ENCODE measurements at regions not wholly inside any gene's neighbourhood (a gene's known extent, or its start where the extent isn't known, plus 50 kb on each side); places are given as distances from the start of the nearest gene placed in this dataset.
"Not testable (repeated sequence)": the region's sequence is repeated elsewhere in the genome, so short reads cannot be mapped to it uniquely, and the experiment has no call there.

DNA sequence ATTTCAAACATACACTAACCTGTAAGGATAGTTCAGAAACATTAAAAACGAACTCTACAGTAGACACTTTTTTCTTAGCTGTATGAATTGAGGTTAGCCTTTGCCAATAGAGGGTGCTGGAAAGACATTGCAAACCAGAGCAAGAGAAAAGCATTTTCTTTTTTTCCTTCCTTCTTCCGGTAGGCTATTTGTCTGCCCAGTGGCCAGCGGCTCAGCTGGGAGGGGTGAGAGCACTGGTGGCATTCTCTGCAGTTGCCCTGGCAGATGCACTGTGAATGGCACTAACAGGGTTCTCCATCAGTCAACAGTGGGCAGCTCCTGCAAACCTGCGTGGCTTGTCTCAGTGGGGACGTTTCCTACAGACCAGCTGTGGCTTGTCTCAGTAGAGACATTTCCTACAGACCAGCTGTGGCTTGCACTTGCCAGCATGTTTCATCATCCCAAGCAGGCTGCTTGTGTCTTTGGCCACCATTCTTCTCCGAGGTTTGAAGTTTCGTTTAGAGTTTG lies 984.5 kb upstream of the CDH18 start:
- Histone ChIP-seq H3K4me3 (ENCODE audit: low read depth in 1 of 5, low read length in 5 of 5) (peak overlapping the region; percentile 44 to 79 (median 59)), H3K9ac (ENCODE audit: low read length in 5 of 5) (peak overlapping the region in 2 of 5 donors; percentile 8 to 9), H3K27me3 (ENCODE audit: control insufficient read depth in 5 of 5, insufficient read depth in 4 of 5, low read length in 5 of 5) (no peaks in the 10 kb centered on the region), H3K4me1 (ENCODE audit: control insufficient read depth in 5 of 5, insufficient read depth in 5 of 5, low read length in 5 of 5) (peaks cover 0 to 3% (median 0%) of the 10 kb centered on the region in 5 donors), H3K36me3 (ENCODE audit: control insufficient read depth in 5 of 5, insufficient read depth in 5 of 5, low read length in 5 of 5) (no peaks in the 10 kb centered on the region), H3K9me3 (ENCODE audit: control insufficient read depth in 5 of 5, low read length in 5 of 5) (no peaks in the 10 kb centered on the region), H3K27ac (ENCODE audit: low read depth, low read length) (no peak overlapping the region)

DNA sequence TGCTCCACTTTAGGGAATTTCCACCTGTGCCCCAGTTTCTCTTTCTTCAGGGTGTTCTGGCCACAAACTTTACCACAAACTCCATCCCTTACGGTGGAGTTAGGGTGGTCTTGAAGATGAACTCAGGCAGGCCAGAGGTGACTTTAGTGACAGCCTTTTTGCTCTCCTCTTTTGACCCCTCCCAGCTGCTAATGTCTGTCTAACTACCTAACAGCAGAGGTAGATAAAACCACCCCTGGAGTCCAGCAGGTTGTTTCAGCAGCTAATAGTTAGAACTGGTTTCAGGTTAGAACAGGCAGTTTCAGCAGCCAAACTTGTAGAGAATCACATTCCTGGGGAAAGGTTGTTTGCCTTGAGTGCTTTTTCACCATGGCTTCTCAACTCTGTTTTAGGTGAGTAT lies 971.3 kb upstream of the CDH18 start:
- no peaks in the 10 kb centered on the region for H3K27me3 ChIP-seq (ENCODE audit: control insufficient read depth in 5 of 5, insufficient read depth in 4 of 5, low read length in 5 of 5)
- no peak overlapping the region for H3K9ac ChIP-seq (ENCODE audit: low read length in 5 of 5)
- no peak overlapping the region for H3K27ac ChIP-seq (ENCODE audit: low read depth, low read length)
- H3K4me3 ChIP-seq (ENCODE audit: low read depth in 1 of 5, low read length in 5 of 5): no peak overlapping the region
- H3K4me1 ChIP-seq (ENCODE audit: control insufficient read depth in 5 of 5, insufficient read depth in 5 of 5, low read length in 5 of 5): no peaks in the 10 kb centered on the region
- H3K36me3 ChIP-seq (ENCODE audit: control insufficient read depth in 5 of 5, insufficient read depth in 5 of 5, low read length in 5 of 5): no peaks in the 10 kb centered on the region
- H3K9me3 ChIP-seq (ENCODE audit: control insufficient read depth in 5 of 5, low read length in 5 of 5): peaks cover 0 to 3% (median 0%) of the 10 kb centered on the region in 5 donors

DNA sequence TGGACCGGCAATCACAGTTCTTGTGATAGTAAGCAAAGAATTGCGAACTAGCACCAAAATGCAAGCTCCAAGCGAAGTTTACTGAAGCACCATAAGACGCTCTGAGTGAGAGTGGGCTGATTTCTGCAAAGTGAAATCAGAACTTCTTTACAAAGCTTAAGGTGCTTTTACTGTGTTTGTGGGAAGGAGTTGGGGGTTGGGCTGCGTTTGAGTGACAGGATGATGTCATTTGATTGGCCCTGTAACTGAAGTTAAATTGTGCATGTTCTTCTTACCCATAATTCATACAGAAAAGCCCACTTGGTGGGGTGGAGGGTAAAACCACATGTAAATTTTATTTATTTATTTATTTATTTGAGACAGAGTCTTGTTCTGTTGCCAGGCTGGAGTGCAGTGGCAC lies 970.6 kb upstream of the CDH18 start:
- H3K4me1 ChIP-seq (ENCODE audit: control insufficient read depth in 5 of 5, insufficient read depth in 5 of 5, low read length in 5 of 5): no peaks in the 10 kb centered on the region
- H3K9me3 ChIP-seq (ENCODE audit: control insufficient read depth in 5 of 5, low read length in 5 of 5): peaks cover 0 to 3% (median 0%) of the 10 kb centered on the region in 5 donors
- no peak overlapping the region for H3K27ac ChIP-seq (ENCODE audit: low read depth, low read length)
- H3K9ac ChIP-seq (ENCODE audit: low read length in 5 of 5): no peak overlapping the region
- no peaks in the 10 kb centered on the region for H3K36me3 ChIP-seq (ENCODE audit: control insufficient read depth in 5 of 5, insufficient read depth in 5 of 5, low read length in 5 of 5)
- no peaks in the 10 kb centered on the region for H3K27me3 ChIP-seq (ENCODE audit: control insufficient read depth in 5 of 5, insufficient read depth in 4 of 5, low read length in 5 of 5)
- no peak overlapping the region for H3K4me3 ChIP-seq (ENCODE audit: low read depth in 1 of 5, low read length in 5 of 5)

DNA sequence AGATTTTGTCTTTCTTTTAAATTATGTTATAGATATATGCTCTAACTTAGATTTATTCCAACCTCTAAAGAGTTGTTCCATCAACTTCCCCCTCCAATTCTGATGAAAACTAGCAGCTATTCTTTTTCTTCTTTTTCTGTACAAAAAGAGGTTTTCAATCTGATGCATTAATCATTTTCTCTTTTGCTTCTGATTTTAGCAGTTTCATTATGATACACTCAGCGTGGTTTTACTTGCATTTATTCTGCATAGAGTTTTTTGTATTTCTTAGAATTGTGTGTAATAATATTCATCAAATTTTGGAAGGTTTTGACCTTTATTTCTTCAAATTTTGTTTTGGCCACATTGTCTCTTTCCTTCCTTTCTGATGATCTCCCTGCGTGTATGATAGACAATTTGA lies 968.1 kb upstream of the CDH18 start:
- Histone ChIP-seq H3K27ac (ENCODE audit: low read depth, low read length) (no peak overlapping the region), H3K4me1 (ENCODE audit: control insufficient read depth in 5 of 5, insufficient read depth in 5 of 5, low read length in 5 of 5) (no peaks in the 10 kb centered on the region), H3K9ac (ENCODE audit: low read length in 5 of 5) (no peak overlapping the region), H3K9me3 (ENCODE audit: control insufficient read depth in 5 of 5, low read length in 5 of 5) (peaks cover 0 to 3% (median 0%) of the 10 kb centered on the region in 5 donors), H3K27me3 (ENCODE audit: control insufficient read depth in 5 of 5, insufficient read depth in 4 of 5, low read length in 5 of 5) (no peaks in the 10 kb centered on the region), H3K36me3 (ENCODE audit: control insufficient read depth in 5 of 5, insufficient read depth in 5 of 5, low read length in 5 of 5) (no peaks in the 10 kb centered on the region), H3K4me3 (ENCODE audit: low read depth in 1 of 5, low read length in 5 of 5) (no peak overlapping the region)

DNA sequence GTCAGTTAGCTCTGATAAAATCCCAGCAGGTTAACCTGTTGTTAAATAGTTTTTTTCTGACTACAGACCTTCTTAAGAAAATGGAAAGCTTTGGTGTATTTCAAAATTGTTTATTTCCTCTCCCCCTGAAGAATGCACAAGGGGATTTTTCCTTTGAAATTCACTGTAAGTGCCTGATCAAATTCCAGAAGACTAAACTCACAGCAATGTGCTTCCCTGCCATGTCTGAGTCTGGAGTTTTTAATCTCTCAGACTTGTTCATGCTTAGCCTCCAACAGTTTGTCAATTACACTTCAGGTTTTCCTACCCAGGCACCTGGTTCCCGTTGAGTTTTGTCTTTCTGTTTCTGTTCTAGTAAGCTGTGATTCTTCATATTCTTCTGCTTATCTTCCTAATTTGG lies 961.6 kb upstream of the CDH18 start:
- Histone ChIP-seq H3K27me3 (ENCODE audit: control insufficient read depth in 5 of 5, insufficient read depth in 4 of 5, low read length in 5 of 5) (no peaks in the 10 kb centered on the region), H3K9me3 (ENCODE audit: control insufficient read depth in 5 of 5, low read length in 5 of 5) (peaks cover 0 to 8% (median 0%) of the 10 kb centered on the region in 5 donors), H3K27ac (ENCODE audit: low read depth, low read length) (no peak overlapping the region), H3K9ac (ENCODE audit: low read length in 5 of 5) (no peak overlapping the region), H3K4me3 (ENCODE audit: low read depth in 1 of 5, low read length in 5 of 5) (no peak overlapping the region), H3K4me1 (ENCODE audit: control insufficient read depth in 5 of 5, insufficient read depth in 5 of 5, low read length in 5 of 5) (no peaks in the 10 kb centered on the region), H3K36me3 (ENCODE audit: control insufficient read depth in 5 of 5, insufficient read depth in 5 of 5, low read length in 5 of 5) (no peaks in the 10 kb centered on the region)

GRCh38 chr5:20943183-20943971 lies 955.4 kb upstream of the CDH18 start:
- not testable (repeated sequence) for H3K9me3 ChIP-seq (ENCODE audit: control insufficient read depth in 5 of 5, low read length in 5 of 5); H3K4me3 ChIP-seq (ENCODE audit: low read depth in 1 of 5, low read length in 5 of 5); H3K27me3 ChIP-seq (ENCODE audit: control insufficient read depth in 5 of 5, insufficient read depth in 4 of 5, low read length in 5 of 5); H3K36me3 ChIP-seq (ENCODE audit: control insufficient read depth in 5 of 5, insufficient read depth in 5 of 5, low read length in 5 of 5); H3K27ac ChIP-seq (ENCODE audit: low read depth, low read length); H3K4me1 ChIP-seq (ENCODE audit: control insufficient read depth in 5 of 5, insufficient read depth in 5 of 5, low read length in 5 of 5); H3K9ac ChIP-seq (ENCODE audit: low read length in 5 of 5)

DNA sequence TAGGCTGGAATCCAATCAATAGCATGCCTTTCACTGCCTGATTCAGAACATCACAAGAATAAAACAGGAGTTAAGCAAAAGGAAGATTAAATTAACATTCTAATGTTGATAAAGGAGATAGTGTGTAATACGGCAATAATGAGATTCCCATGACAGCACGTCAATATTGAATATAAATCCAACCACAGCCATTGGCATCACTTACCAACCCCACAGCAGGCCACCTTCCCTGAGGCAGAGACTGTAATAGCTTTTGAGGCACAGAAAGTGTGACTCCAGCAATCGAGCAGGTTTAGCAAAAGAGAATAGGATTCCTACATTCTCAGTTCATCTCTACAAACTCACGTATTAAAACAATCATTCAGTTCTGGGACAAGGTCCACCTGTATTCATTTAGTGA lies 954.6 kb upstream of the CDH18 start:
- not testable (repeated sequence) for H3K36me3 ChIP-seq (ENCODE audit: control insufficient read depth in 5 of 5, insufficient read depth in 5 of 5, low read length in 5 of 5); H3K4me3 ChIP-seq (ENCODE audit: low read depth in 1 of 5, low read length in 5 of 5); H3K9me3 ChIP-seq (ENCODE audit: control insufficient read depth in 5 of 5, low read length in 5 of 5); H3K27ac ChIP-seq (ENCODE audit: low read depth, low read length); H3K27me3 ChIP-seq (ENCODE audit: control insufficient read depth in 5 of 5, insufficient read depth in 4 of 5, low read length in 5 of 5); H3K9ac ChIP-seq (ENCODE audit: low read length in 5 of 5); H3K4me1 ChIP-seq (ENCODE audit: control insufficient read depth in 5 of 5, insufficient read depth in 5 of 5, low read length in 5 of 5)

GRCh38 chr5:20940786-20941185 lies 952.8 kb upstream of the CDH18 start:
- not testable (repeated sequence) for H3K4me3 ChIP-seq (ENCODE audit: low read depth in 1 of 5, low read length in 5 of 5); H3K4me1 ChIP-seq (ENCODE audit: control insufficient read depth in 5 of 5, insufficient read depth in 5 of 5, low read length in 5 of 5); H3K9ac ChIP-seq (ENCODE audit: low read length in 5 of 5); H3K27ac ChIP-seq (ENCODE audit: low read depth, low read length); H3K27me3 ChIP-seq (ENCODE audit: control insufficient read depth in 5 of 5, insufficient read depth in 4 of 5, low read length in 5 of 5); H3K36me3 ChIP-seq (ENCODE audit: control insufficient read depth in 5 of 5, insufficient read depth in 5 of 5, low read length in 5 of 5); H3K9me3 ChIP-seq (ENCODE audit: control insufficient read depth in 5 of 5, low read length in 5 of 5)

GRCh38 chr5:20890936-20891335 lies 902.9 kb upstream of the CDH18 start:
- H3K27ac ChIP-seq (ENCODE audit: low read depth, low read length); H3K27me3 ChIP-seq (ENCODE audit: control insufficient read depth in 5 of 5, insufficient read depth in 4 of 5, low read length in 5 of 5); H3K9ac ChIP-seq (ENCODE audit: low read length in 5 of 5); H3K36me3 ChIP-seq (ENCODE audit: control insufficient read depth in 5 of 5, insufficient read depth in 5 of 5, low read length in 5 of 5); H3K9me3 ChIP-seq (ENCODE audit: control insufficient read depth in 5 of 5, low read length in 5 of 5); H3K4me1 ChIP-seq (ENCODE audit: control insufficient read depth in 5 of 5, insufficient read depth in 5 of 5, low read length in 5 of 5); H3K4me3 ChIP-seq (ENCODE audit: low read depth in 1 of 5, low read length in 5 of 5): not testable (repeated sequence)

DNA sequence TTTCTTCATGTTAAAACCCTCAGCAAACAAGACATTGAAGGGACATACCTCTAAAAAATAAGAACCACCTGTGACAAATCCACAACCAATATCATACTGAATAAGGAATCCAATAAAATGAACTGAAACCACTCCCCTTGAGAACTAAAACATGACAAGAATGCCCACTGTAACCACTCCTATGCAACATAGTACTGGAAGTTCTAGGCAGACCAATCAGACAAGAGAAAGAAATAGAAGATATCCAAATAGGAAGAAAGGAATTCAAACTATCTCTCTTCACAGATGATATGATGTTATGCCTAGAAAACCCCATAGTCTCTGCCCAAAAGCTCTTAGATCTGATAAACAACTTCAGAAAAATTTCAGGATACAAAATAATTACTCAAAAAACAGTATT lies 887.7 kb upstream of the CDH18 start:
- not testable (repeated sequence) for H3K27me3 ChIP-seq (ENCODE audit: control insufficient read depth in 5 of 5, insufficient read depth in 4 of 5, low read length in 5 of 5); H3K36me3 ChIP-seq (ENCODE audit: control insufficient read depth in 5 of 5, insufficient read depth in 5 of 5, low read length in 5 of 5); H3K4me3 ChIP-seq (ENCODE audit: low read depth in 1 of 5, low read length in 5 of 5); H3K9ac ChIP-seq (ENCODE audit: low read length in 5 of 5); H3K4me1 ChIP-seq (ENCODE audit: control insufficient read depth in 5 of 5, insufficient read depth in 5 of 5, low read length in 5 of 5); H3K27ac ChIP-seq (ENCODE audit: low read depth, low read length); H3K9me3 ChIP-seq (ENCODE audit: control insufficient read depth in 5 of 5, low read length in 5 of 5)
